Natural killer cell (primary cell): ENCODE measurements at regions not wholly inside any gene's neighbourhood (a gene's known extent, or its start where the extent isn't known, plus 50 kb on each side); places are given as distances from the start of the nearest gene placed in this dataset.

Experiments used
- ATAC-seq, 3 donors: fragments of 150-1000 bp in 2 of 3; fragments of 200-7000 bp in 1 of 3; cut with Tn5 transposase; 1 replicate in 1 of 3; 2 replicates in 2 of 3; pipeline ENCODE4 v1.10.0; 2021; ENCODE audit warnings: mild to moderate bottlenecking in 2 of 3, moderate library complexity in 2 of 3
- DNase-seq, 2 donors: peaks; one replicate each; pipeline versions ENCODE4 v3.0.0 to v3.0.0-alpha.2; 2013 to 2021; ENCODE audit warnings: mixed read lengths in 1 of 2
- H3K27ac ChIP-seq: one replicate; pipeline ENCODE4 v1.5.1; 2013; ENCODE audit warnings: mild to moderate bottlenecking, low read length
- H3K27me3 ChIP-seq: one replicate; pipeline ENCODE4 v1.6.1; 2013; ENCODE audit warnings: low read length; ENCODE audit not compliant: control insufficient read depth, insufficient read depth
- H3K36me3 ChIP-seq: one replicate; pipeline ENCODE4 v1.6.1; 2013; ENCODE audit warnings: low read length; ENCODE audit not compliant: control insufficient read depth, insufficient read depth
- H3K4me1 ChIP-seq: one replicate; pipeline ENCODE4 v1.6.1; 2013; ENCODE audit warnings: low read length; ENCODE audit not compliant: control insufficient read depth, insufficient read depth
- H3K4me3 ChIP-seq: one replicate; pipeline ENCODE4 v1.5.1; 2013; ENCODE audit warnings: low read length
- H3K9me3 ChIP-seq: one replicate; pipeline ENCODE4 v1.6.1; 2013; ENCODE audit warnings: low read length; ENCODE audit not compliant: control insufficient read depth, insufficient read depth
- H3K27ac Mint-ChIP-seq, 2 donors: one replicate each; pipeline ENCODE4 v1.8.0; 2022; ENCODE audit warnings: mild to moderate bottlenecking in 2 of 2, mixed read lengths in 2 of 2, moderate library complexity in 1 of 2
- H3K27me3 Mint-ChIP-seq, 2 donors: one replicate each; pipeline ENCODE4 v1.8.0; 2022; ENCODE audit warnings: low read depth in 2 of 2, mixed read lengths in 2 of 2
- H3K36me3 Mint-ChIP-seq: one replicate; pipeline ENCODE4 v1.8.0; 2022; ENCODE audit warnings: mixed read lengths
- H3K4me1 Mint-ChIP-seq, 2 donors: one replicate each; pipeline ENCODE4 v1.8.0; 2022; ENCODE audit warnings: mixed read lengths in 2 of 2
- H3K4me3 Mint-ChIP-seq: one replicate; pipeline ENCODE4 v1.8.0; 2022; ENCODE audit warnings: mild to moderate bottlenecking, moderate library complexity, mixed read lengths
- H3K9me3 Mint-ChIP-seq, 2 donors: one replicate each; pipeline ENCODE4 v1.8.0; 2022; ENCODE audit warnings: mixed read lengths in 2 of 2
- WGBS: methylation state at CpG from one replicate; pipeline ENCODE4 v1.1.7; 2013; ENCODE audit warnings: missing lambda C conversion rate; ENCODE audit not compliant: insufficient coverage; 5-methylcytosine and 5-hydroxymethylcytosine counted together
- intact Hi-C: fragments of 100-400 bp; cut with micrococcal nuclease; formaldehyde crosslinking; loops from one replicate; pipeline ENCODE4 v1.14.2; 2022
- TF ChIP-seq, protein P1 (sequence below): fragments of 200-600 bp; IDR thresholded peaks from one replicate; pipeline ENCODE4 v1.8.0; 2022; ENCODE audit warnings: antibody characterized with exemption

DNA sequence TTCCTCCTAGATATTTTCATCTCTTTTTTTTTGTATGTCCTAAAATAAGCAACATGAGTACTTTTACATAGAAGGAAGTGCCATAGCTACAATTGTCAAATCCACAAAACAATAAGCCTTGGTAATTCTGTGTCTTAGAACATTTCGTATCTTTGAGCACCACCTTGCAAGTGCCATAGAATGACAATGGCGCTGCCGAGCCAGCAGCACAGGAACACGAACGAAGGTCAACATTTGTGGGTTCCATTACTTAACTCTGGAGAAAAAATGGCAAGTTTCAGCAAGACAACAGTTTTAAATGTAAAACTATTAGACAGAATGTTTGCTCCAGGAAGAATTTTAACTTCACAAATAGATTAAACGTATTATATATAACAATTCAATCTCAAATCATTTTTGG, 222.1 kb downstream of the CHRM3 start:
- Histone ChIP-seq H3K27me3 (no peaks in the 10 kb centered on the region), H3K4me1 (no peaks in the 10 kb centered on the region), H3K9me3 (no peaks in the 10 kb centered on the region), H3K36me3 (no peaks in the 10 kb centered on the region), H3K4me3 (no peak overlapping the region), H3K27ac (no peak overlapping the region)
- no peaks in the 10 kb centered on the region for H3K27me3 Mint-ChIP-seq
- WGBS, result 96% methylated on average over 6 of the region's 6 CpGs
- no peaks in the 10 kb centered on the region for H3K9me3 Mint-ChIP-seq
- H3K4me3 Mint-ChIP-seq, result no peak overlapping the region
- H3K4me1 Mint-ChIP-seq, result no peaks in the 10 kb centered on the region
- H3K27ac Mint-ChIP-seq, result no peak overlapping the region
- H3K36me3 Mint-ChIP-seq, result no peaks in the 10 kb centered on the region
- DNase-seq (no peak), ATAC-seq (no peak)
- intact Hi-C loops, result no loop called here
- TF ChIP-seq, protein P1, sequence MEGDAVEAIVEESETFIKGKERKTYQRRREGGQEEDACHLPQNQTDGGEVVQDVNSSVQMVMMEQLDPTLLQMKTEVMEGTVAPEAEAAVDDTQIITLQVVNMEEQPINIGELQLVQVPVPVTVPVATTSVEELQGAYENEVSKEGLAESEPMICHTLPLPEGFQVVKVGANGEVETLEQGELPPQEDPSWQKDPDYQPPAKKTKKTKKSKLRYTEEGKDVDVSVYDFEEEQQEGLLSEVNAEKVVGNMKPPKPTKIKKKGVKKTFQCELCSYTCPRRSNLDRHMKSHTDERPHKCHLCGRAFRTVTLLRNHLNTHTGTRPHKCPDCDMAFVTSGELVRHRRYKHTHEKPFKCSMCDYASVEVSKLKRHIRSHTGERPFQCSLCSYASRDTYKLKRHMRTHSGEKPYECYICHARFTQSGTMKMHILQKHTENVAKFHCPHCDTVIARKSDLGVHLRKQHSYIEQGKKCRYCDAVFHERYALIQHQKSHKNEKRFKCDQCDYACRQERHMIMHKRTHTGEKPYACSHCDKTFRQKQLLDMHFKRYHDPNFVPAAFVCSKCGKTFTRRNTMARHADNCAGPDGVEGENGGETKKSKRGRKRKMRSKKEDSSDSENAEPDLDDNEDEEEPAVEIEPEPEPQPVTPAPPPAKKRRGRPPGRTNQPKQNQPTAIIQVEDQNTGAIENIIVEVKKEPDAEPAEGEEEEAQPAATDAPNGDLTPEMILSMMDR, result no peak

DNA sequence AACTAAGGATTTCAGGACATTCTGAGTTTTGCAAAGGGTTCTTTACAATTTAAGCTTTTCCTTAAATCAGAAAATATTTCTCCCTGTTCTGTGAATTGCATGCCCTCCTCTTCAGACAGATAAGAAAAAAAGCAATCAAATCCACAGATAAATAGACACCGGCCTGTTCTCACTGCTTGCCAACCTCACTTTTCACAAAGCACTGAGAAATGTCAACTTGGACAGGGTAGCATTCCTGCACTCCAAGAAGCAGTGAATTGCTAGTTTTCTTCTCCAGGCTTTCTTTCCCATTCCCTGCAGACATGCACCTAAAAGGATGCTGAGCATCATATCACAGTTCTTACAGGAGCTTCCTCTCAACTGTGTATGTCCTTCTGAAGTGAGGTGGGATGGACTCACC, 226.0 kb downstream of the CHRM3 start:
- DNase-seq (no peak), ATAC-seq (no peak)
- 96% methylated on average over 1 of the region's 1 CpG for WGBS
- H3K9me3 ChIP-seq, result no peaks in the 10 kb centered on the region
- H3K4me3 Mint-ChIP-seq, result no peak overlapping the region
- H3K36me3 Mint-ChIP-seq, result no peaks in the 10 kb centered on the region
- H3K36me3 ChIP-seq, result no peaks in the 10 kb centered on the region
- H3K27me3 Mint-ChIP-seq, result peaks cover 0 to 7% of the 10 kb centered on the region in 2 donors
- H3K27me3 ChIP-seq, result no peaks in the 10 kb centered on the region
- H3K27ac Mint-ChIP-seq, result no peak overlapping the region
- no peak overlapping the region for H3K4me3 ChIP-seq
- no peaks in the 10 kb centered on the region for H3K4me1 Mint-ChIP-seq
- TF ChIP-seq, protein P1, result no peak
- intact Hi-C loops, result no loop called here
- H3K9me3 Mint-ChIP-seq, result no peaks in the 10 kb centered on the region
- no peak overlapping the region for H3K27ac ChIP-seq
- no peaks in the 10 kb centered on the region for H3K4me1 ChIP-seq

DNA sequence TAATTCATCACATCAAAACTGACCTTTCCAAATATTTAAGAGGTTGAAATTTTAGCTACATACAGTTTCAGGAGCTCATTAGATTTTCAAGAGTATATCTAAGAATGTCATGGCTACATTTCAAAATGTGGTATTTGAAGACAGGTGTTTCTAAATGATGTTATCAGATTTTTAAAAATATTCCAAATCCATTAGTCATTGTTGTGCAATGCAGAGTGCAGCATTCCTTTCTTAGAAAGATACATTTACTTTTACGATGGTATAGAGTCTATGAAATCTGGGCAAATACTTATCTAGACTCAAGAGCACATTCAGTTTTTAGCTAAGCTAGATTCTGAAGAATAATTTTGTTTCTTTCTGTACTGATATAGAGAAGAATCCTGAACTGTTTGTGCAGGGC, 230.3 kb downstream of the CHRM3 start:
- no CpG with 5 or more reads among the region's 1 CpG for WGBS
- intact Hi-C loops, result no loop called here
- no peak overlapping the region for H3K27ac Mint-ChIP-seq
- H3K27me3 ChIP-seq, result no peaks in the 10 kb centered on the region
- TF ChIP-seq, protein P1, result no peak
- no peak overlapping the region for H3K4me3 Mint-ChIP-seq
- peaks cover 0 to 7% of the 10 kb centered on the region in 2 donors for H3K27me3 Mint-ChIP-seq
- no peaks in the 10 kb centered on the region for H3K9me3 ChIP-seq
- no peaks in the 10 kb centered on the region for H3K9me3 Mint-ChIP-seq
- no peaks in the 10 kb centered on the region for H3K4me1 ChIP-seq
- ATAC-seq (no peak), DNase-seq (no peak)
- H3K36me3 ChIP-seq, result no peaks in the 10 kb centered on the region
- H3K36me3 Mint-ChIP-seq, result no peaks in the 10 kb centered on the region
- no peak overlapping the region for H3K27ac ChIP-seq
- H3K4me3 ChIP-seq, result no peak overlapping the region
- H3K4me1 Mint-ChIP-seq, result no peaks in the 10 kb centered on the region

DNA sequence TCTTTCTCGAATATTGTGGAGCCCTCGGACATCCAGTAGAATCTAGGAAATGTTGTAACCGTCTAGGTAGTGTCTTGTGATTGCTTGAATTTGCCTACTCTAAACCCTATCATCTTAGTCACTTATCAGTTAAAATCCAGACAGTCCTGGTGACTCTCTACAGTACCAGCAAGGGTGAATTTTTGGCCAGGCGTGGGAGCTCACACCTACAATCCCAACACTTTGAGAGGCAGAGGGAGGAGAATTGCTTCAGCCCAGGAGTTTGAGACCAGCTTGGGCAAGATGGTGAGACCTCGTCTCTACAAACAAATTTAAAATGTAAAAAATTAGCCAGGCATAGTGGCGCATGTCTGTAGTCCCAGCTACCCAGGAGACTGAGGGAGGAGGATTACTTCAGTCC, 230.9 kb downstream of the CHRM3 start:
- TF ChIP-seq, protein P1, result no peak
- Histone ChIP-seq H3K27me3 (no peaks in the 10 kb centered on the region), H3K9me3 (no peaks in the 10 kb centered on the region), H3K36me3 (no peaks in the 10 kb centered on the region), H3K4me1 (no peaks in the 10 kb centered on the region), H3K27ac (no peak overlapping the region), H3K4me3 (no peak overlapping the region)
- 83% methylated on average over 1 of the region's 6 CpGs for WGBS
- Mint-ChIP-seq H3K9me3 (no peaks in the 10 kb centered on the region), H3K27me3 (peaks cover 0 to 7% of the 10 kb centered on the region in 2 donors), H3K4me1 (no peaks in the 10 kb centered on the region), H3K36me3 (no peaks in the 10 kb centered on the region), H3K27ac (no peak overlapping the region), H3K4me3 (no peak overlapping the region)
- DNase-seq (no peak), ATAC-seq (no peak)
- intact Hi-C loops, result no loop called here
